Ascending aorta (tissue), 2 donors: ENCODE measurements at regions not wholly inside any gene's neighbourhood (a gene's known extent, or its start where the extent isn't known, plus 50 kb on each side); places are given as distances from the start of the nearest gene placed in this dataset.
"Not testable (repeated sequence)": the region's sequence is repeated elsewhere in the genome, so short reads cannot be mapped to it uniquely, and the experiment has no call there.

ENCODE experiments used
- DNase-seq, 2 donors: peaks; one replicate each; pipeline ENCODE4 v3.0.0-alpha.2; 2019; ENCODE audit warnings: low spot score in 2 of 2
- H3K27ac ChIP-seq, 2 donors: fragments of 200-600 bp; sonication (generic); one replicate each; pipeline ENCODE4 v1.5.1; 2016 to 2017; ENCODE audit warnings: mild to moderate bottlenecking in 1 of 2
- H3K27me3 ChIP-seq: fragments of 200-600 bp; sonication (generic); one replicate; pipeline ENCODE4 v1.5.1; 2017
- H3K36me3 ChIP-seq, 2 donors: fragments of 200-600 bp; sonication (generic); one replicate each; pipeline ENCODE4 v1.5.1; 2016
- H3K4me1 ChIP-seq, 2 donors: fragments of 200-600 bp; sonication (generic); one replicate each; pipeline ENCODE4 v1.5.1; 2016 to 2017; ENCODE audit warnings: mild to moderate bottlenecking in 1 of 2
- H3K4me3 ChIP-seq, 2 donors: fragments of 200-600 bp; sonication (generic); one replicate each; pipeline ENCODE4 v1.5.1; 2016 to 2017; ENCODE audit warnings: mild to moderate bottlenecking in 1 of 2
- H3K9me3 ChIP-seq, 2 donors: fragments of 200-600 bp; sonication (generic); one replicate each; pipeline ENCODE4 v1.5.1; 2016
- CTCF ChIP-seq, 3 experiments: fragments of 200-600 bp in 2 of 3; fragments of 450-650 bp in 1 of 3; sonication (generic) in 2 of 3; IDR thresholded peaks; one replicate each; pipeline ENCODE4 v1.5.1; 2016 to 2019; ENCODE audit warnings: antibody characterized with exemption in 3 of 3, mild to moderate bottlenecking in 1 of 3, moderate library complexity in 1 of 3
- intact Hi-C: fragments of 100-400 bp; cut with DNase I; formaldehyde crosslinking; loops from one replicate; pipeline ENCODE4 v1.15.1; 2023

- Histone ChIP-seq H3K9me3 (no peaks in the 10 kb centered on the region), H3K4me3 (no peak overlapping the region), H3K27ac (no peak overlapping the region), H3K4me1 (no peaks in the 10 kb centered on the region), H3K36me3 (no peaks in the 10 kb centered on the region), H3K27me3 (no peaks in the 10 kb centered on the region)
- no peak for DNase-seq
- TF ChIP-seq CTCF (IDR thresholded peaks at IDR 0.05): no peak
- intact Hi-C loops: no loop called here
Observed at GRCh38 chr11:46181387-46181786, 60.1 kb upstream of the PHF21A start.

- Histone ChIP-seq H3K4me1 (no peaks in the 10 kb centered on the region), H3K4me3 (no peak overlapping the region), H3K27me3 (no peaks in the 10 kb centered on the region), H3K27ac (no peak overlapping the region), H3K36me3 (no peaks in the 10 kb centered on the region), H3K9me3 (no peaks in the 10 kb centered on the region)
- no peak for DNase-seq
- intact Hi-C loops: no loop called here
- TF ChIP-seq CTCF (IDR thresholded peaks at IDR 0.05): no peak
Observed at GRCh38 chr11:46180736-46181135, 59.5 kb upstream of the PHF21A start.

GRCh38 chr11:46178513-46178912 lies 57.3 kb upstream of the PHF21A start:
- no peak for TF ChIP-seq CTCF (IDR thresholded peaks at IDR 0.05)
- intact Hi-C loops: no loop called here
- DNase-seq: no peak
- no peak overlapping the region for H3K27ac ChIP-seq
- H3K36me3 ChIP-seq: no peaks in the 10 kb centered on the region
- H3K9me3 ChIP-seq: no peaks in the 10 kb centered on the region
- H3K27me3 ChIP-seq: no peaks in the 10 kb centered on the region
- no peak overlapping the region for H3K4me3 ChIP-seq
- H3K4me1 ChIP-seq: no peaks in the 10 kb centered on the region

GRCh38 chr11:46176421-46176820 lies 55.2 kb upstream of the PHF21A start:
- no peaks in the 10 kb centered on the region for H3K4me1 ChIP-seq
- no peak for DNase-seq
- H3K27ac ChIP-seq: no peak overlapping the region
- H3K4me3 ChIP-seq: no peak overlapping the region
- no peaks in the 10 kb centered on the region for H3K9me3 ChIP-seq
- intact Hi-C loops: no loop called here
- H3K36me3 ChIP-seq: no peaks in the 10 kb centered on the region
- no peaks in the 10 kb centered on the region for H3K27me3 ChIP-seq
- no peak for TF ChIP-seq CTCF (IDR thresholded peaks at IDR 0.05)

- no peak for DNase-seq
- Histone ChIP-seq H3K4me1 (no peaks in the 10 kb centered on the region), H3K36me3 (no peaks in the 10 kb centered on the region), H3K27me3 (no peaks in the 10 kb centered on the region), H3K27ac (no peak overlapping the region), H3K9me3 (no peaks in the 10 kb centered on the region), H3K4me3 (no peak overlapping the region)
- no peak for TF ChIP-seq CTCF (IDR thresholded peaks at IDR 0.05)
- intact Hi-C loops: no loop called here
Observed at GRCh38 chr11:46175401-46176002, 54.2 kb upstream of the PHF21A start.

GRCh38 chr11:46171693-46172092 lies 50.4 kb upstream of the PHF21A start:
- H3K4me1 ChIP-seq, H3K27me3 ChIP-seq, H3K36me3 ChIP-seq, H3K4me3 ChIP-seq, intact Hi-C loops, H3K9me3 ChIP-seq, DNase-seq, H3K27ac ChIP-seq: not testable (repeated sequence)
